GM19023 (cell line): ENCODE measurements at regions not wholly inside any gene's neighbourhood (a gene's known extent, or its start where the extent isn't known, plus 50 kb on each side); places are given as distances from the start of the nearest gene placed in this dataset.

Source experiments
- ATAC-seq: cut with Tn5 transposase; IDR thresholded peaks from one replicate; pipeline ENCODE4 v1.9.1; 2021; ENCODE audit warnings: mild to moderate bottlenecking, moderate library complexity; ENCODE audit not compliant: unreplicated experiment

DNA sequence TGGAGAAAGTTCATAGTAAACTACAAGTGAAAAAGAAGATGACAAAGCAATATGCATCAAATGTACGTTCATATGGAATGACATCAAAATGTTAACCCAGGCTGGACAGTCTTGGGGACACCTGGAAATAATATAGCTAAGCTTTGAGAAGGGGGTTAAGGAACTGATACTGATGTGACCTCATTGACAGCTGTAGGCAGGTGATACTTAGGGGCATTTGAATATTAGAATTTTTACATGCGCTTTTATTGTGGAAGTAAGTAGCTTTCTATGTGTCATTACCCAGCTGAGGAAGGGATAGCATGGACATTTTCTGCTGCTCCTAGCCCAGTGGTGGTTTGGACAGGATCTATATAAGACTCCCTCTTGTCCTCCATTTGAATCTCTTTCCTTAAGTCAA, 299.7 kb downstream of the CWC27 start:
- ATAC-seq = peak; percentile 37

- ATAC-seq = no peak
Observed at GRCh38 chr5:65070026-65070425, 301.3 kb downstream of the CWC27 start.

GRCh38 chr5:65072850-65073249, 304.1 kb downstream of the CWC27 start:
- ATAC-seq = no peak

DNA sequence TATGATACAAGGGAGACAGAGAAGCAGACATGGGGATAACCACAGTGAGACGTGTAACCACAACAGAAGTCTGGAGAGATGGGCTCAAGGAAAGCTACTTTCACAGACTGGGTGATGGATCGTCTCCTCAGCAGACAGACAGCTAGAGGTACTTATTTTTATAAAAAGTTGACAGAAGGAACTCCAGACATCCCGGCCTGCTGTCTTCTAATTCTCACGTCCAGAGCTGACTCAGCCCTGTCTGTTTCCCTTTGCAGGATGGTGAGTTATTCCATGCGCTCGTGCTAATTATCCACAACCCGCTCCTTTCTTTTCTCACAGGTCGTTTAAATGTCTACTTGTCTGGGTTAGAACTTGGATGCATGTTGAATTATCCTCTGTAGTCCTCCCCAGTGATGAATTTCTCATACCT, 304.5 kb downstream of the CWC27 start:
- ATAC-seq = no peak

DNA sequence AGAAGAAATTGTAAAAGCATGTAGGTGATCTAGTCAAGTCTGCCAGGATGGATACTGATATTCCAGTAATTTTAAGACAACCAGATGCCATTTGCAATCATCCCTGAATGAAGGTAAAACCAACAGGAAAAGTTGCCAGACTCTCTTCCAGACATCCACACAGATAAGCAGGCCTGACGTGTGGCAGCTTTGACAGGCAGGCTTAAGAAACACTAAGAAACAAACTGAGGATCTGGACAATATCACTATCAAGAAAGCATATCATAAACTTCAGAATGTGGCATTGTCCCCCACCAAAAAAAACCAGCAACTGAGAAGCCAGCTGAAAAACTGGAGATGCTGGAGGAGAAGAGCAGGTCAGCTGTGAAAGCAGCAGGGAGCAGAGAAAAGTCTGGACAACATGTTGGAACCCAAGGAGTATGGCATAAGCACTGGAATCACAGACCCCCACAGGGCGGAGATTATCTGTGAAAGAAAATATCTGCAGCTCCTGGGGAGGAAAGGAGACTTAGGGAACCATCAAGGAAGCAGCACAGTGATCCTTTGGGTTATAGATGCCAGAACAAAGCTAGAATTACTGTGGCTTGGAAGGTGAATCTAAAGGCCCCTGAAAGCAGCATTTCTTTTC, 307.0 kb downstream of the CWC27 start:
- ATAC-seq = no peak

DNA sequence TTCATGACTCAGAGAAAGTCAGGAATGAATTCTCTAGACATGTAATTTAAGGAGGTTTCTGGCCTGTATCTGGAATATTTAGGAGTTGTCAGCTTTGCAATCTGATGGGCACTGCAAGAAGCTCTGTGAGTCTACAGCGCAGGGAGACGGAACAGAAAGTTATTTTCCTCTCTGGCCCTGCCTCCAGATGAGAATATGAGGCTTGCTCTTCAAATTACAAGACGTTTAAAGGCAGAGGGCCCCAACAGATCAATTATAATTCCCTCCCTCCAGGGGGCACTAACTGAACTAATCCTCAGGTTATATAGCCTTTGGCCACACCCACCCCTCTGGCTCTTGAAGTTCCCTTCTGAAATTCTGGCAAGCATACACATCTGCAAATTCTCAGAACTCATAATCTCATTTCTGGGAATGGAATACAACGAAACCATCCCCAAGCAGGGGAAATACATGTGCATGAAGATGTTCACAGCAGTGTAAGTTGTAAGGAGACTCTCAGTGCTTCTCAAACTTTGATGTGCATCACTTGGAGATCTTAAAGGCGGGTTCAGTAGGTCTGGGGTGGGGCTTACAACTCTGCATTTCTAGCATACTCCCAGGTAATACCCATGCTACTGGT, 307.6 kb downstream of the CWC27 start:
- ATAC-seq = peak; percentile 73

- ATAC-seq = no peak
Observed at GRCh38 chr5:65077653-65078052, 308.9 kb downstream of the CWC27 start.

- ATAC-seq = no peak
Observed at GRCh38 chr5:65078331-65078730, 309.6 kb downstream of the CWC27 start.

- ATAC-seq = no peak
Observed at GRCh38 chr5:65081071-65081470, 312.3 kb downstream of the CWC27 start.

DNA sequence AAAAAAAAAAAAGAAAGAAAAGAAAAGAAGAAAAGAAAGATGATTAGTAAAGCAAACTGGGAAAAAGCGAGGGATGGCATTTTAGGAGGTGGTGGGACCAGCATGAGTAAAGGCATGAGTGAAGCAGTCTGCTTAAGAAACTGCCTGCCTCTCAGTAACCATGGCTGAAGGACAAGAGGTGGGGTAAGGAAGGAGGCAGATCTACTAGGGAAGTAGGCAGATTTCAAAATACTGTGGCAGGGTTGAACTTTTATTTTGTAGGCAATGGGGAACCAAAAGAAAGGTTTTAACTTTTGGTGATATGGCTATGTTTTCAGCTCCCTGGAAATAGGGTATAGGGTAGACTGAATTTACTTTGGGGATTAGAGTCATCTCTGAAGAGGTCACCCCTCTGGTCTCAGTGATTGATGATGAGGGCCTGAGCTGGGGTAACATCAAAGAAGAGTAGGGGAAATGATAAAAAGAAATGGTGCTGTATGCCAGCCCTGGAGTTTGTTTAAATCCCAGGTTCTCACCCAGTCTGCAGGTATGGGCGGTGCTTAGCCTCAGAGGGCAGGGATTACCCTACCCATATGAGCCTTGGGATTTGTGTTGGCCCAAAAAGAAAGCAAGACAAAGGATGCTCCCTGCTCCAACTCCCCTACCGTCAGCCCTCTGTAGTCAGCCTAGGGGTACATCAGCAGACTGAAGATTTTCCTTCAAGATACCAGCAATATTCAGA, 316.2 kb downstream of the CWC27 start:
- ATAC-seq = no peak

- no peak for ATAC-seq
Observed at GRCh38 chr5:65085516-65085850, 316.8 kb downstream of the CWC27 start.

GRCh38 chr5:65086234-65086890, 317.6 kb downstream of the CWC27 start:
- ATAC-seq = no peak

- ATAC-seq = no peak
Observed at GRCh38 chr5:65087154-65087553, 318.4 kb downstream of the CWC27 start.

DNA sequence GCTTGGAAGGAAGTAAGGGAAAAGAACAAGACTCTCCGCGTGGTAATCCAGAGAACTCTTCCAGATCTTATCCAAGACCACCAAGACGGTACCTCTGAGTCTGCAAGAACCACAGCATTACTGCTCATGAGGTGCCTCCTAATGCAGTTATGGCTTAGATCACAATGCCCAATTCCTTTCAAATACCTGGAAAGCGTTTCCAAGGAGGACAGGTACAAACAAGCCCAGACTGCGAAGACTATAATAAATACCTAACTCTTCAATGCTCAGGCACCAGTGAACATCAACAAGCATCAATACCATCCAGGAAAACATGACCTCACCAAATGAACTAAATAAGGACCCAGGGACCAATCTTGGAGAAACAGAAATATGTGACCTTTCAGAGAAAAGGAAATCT, 325.5 kb downstream of the CWC27 start:
- no peak for ATAC-seq

DNA sequence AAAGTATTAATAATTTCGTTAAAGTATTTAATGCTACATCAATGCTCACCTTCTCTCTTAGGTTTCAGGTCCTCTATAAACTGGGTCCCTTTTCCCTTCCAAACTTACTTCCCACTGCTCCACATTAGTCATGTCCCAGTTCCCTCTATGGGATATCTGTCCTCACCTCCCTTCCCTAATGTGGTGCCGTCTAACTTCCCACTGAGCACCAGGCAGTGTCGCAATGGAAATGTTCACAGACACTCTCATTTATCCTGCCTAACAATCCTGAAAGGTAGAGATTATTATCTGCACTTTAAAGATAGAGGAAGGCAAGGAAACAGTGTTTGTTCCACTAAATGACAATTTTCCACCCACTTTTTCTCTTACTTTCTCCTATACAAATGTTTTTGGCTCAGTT, 329.7 kb downstream of the CWC27 start:
- ATAC-seq = no peak
